Activated CD4-positive, alpha-beta T cell treated with anti-CD3 and anti-CD28 coated beads, Interleukin-2, amount 50 U/mL, for 24 hours (primary cell): ENCODE measurements at regions not wholly inside any gene's neighbourhood (a gene's known extent, or its start where the extent isn't known, plus 50 kb on each side); places are given as distances from the start of the nearest gene placed in this dataset.

Experiments used
- DNase-seq, 2 donors: peaks; one replicate each; pipeline ENCODE4 v3.0.0-alpha.2; 2020; ENCODE audit warnings: low read depth in 1 of 2, low spot score in 1 of 2

GRCh38 chr2:12240206-12240605 lies 476.5 kb upstream of the TRIB2 start:
- DNase-seq, result no peak

- DNase-seq, result no peak
These were observed 473.4 kb upstream of the TRIB2 start for GRCh38 chr2:12243381-12243780.

- no peak for DNase-seq
These were observed 472.7 kb upstream of the TRIB2 start for GRCh38 chr2:12244070-12244469.

GRCh38 chr2:12251121-12251520 lies 465.6 kb upstream of the TRIB2 start:
- DNase-seq, result no peak

GRCh38 chr2:12251749-12252148 lies 465.0 kb upstream of the TRIB2 start:
- DNase-seq, result no peak

- DNase-seq, result no peak
These were observed 463.5 kb upstream of the TRIB2 start for GRCh38 chr2:12253167-12253778.

GRCh38 chr2:12254280-12254860 lies 462.4 kb upstream of the TRIB2 start:
- DNase-seq, result no peak

- DNase-seq, result no peak
These were observed 460.5 kb upstream of the TRIB2 start for GRCh38 chr2:12256206-12256605.

GRCh38 chr2:12257476-12257875 lies 459.3 kb upstream of the TRIB2 start:
- DNase-seq, result no peak

GRCh38 chr2:12259493-12259892 lies 457.2 kb upstream of the TRIB2 start:
- no peak for DNase-seq

- DNase-seq, result no peak
These were observed 454.6 kb upstream of the TRIB2 start for GRCh38 chr2:12261986-12262680.

GRCh38 chr2:12262681-12263436 lies 453.9 kb upstream of the TRIB2 start:
- DNase-seq, result no peak

- no peak for DNase-seq
These were observed 453.0 kb upstream of the TRIB2 start for GRCh38 chr2:12263730-12264129.

GRCh38 chr2:12264146-12264545 lies 452.6 kb upstream of the TRIB2 start:
- no peak for DNase-seq

- DNase-seq, result no peak
These were observed 451.1 kb upstream of the TRIB2 start for GRCh38 chr2:12265646-12266045.

GRCh38 chr2:12267042-12267441 lies 449.7 kb upstream of the TRIB2 start:
- DNase-seq, result no peak

GRCh38 chr2:12269041-12269972 lies 447.4 kb upstream of the TRIB2 start:
- no peak for DNase-seq

- no peak for DNase-seq
These were observed 445.7 kb upstream of the TRIB2 start for GRCh38 chr2:12270876-12271588.

GRCh38 chr2:12271589-12271984 lies 445.1 kb upstream of the TRIB2 start:
- no peak for DNase-seq

GRCh38 chr2:12273111-12273510 lies 443.6 kb upstream of the TRIB2 start:
- DNase-seq, result no peak
